Liver (tissue), 3 donors: ENCODE measurements at regions not wholly inside any gene's neighbourhood (a gene's known extent, or its start where the extent isn't known, plus 50 kb on each side); places are given as distances from the start of the nearest gene placed in this dataset.

ENCODE experiments used
- TAF1 ChIP-seq: conservative IDR thresholded peaks from 2 replicates; pipeline ENCODE4 v1.6.1; 2016; ENCODE audit warnings: antibody characterized with exemption, mild to moderate bottlenecking
- YY1 ChIP-seq: IDR thresholded peaks from 2 replicates; pipeline ENCODE4 v1.6.1; 2016; ENCODE audit warnings: antibody characterized with exemption, mild to moderate bottlenecking
- TF ChIP-seq, protein P1 (sequence below): fragments of 150-350 bp; IDR thresholded peaks from 2 replicates; pipeline ENCODE4 v1.5.1; 2017; ENCODE audit warnings: improper control_type of control experiment, low read depth, low read length; ENCODE audit not compliant: missing input control
- TF ChIP-seq, protein P2 (sequence below): IDR thresholded peaks from 2 replicates; pipeline ENCODE4 v1.6.1; 2016; ENCODE audit warnings: antibody characterized with exemption
- donor health status: healthy.
- donor health status: healthy.

- TF ChIP-seq, protein P1, sequence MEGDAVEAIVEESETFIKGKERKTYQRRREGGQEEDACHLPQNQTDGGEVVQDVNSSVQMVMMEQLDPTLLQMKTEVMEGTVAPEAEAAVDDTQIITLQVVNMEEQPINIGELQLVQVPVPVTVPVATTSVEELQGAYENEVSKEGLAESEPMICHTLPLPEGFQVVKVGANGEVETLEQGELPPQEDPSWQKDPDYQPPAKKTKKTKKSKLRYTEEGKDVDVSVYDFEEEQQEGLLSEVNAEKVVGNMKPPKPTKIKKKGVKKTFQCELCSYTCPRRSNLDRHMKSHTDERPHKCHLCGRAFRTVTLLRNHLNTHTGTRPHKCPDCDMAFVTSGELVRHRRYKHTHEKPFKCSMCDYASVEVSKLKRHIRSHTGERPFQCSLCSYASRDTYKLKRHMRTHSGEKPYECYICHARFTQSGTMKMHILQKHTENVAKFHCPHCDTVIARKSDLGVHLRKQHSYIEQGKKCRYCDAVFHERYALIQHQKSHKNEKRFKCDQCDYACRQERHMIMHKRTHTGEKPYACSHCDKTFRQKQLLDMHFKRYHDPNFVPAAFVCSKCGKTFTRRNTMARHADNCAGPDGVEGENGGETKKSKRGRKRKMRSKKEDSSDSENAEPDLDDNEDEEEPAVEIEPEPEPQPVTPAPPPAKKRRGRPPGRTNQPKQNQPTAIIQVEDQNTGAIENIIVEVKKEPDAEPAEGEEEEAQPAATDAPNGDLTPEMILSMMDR, result no peak
- TF ChIP-seq, protein P2, sequence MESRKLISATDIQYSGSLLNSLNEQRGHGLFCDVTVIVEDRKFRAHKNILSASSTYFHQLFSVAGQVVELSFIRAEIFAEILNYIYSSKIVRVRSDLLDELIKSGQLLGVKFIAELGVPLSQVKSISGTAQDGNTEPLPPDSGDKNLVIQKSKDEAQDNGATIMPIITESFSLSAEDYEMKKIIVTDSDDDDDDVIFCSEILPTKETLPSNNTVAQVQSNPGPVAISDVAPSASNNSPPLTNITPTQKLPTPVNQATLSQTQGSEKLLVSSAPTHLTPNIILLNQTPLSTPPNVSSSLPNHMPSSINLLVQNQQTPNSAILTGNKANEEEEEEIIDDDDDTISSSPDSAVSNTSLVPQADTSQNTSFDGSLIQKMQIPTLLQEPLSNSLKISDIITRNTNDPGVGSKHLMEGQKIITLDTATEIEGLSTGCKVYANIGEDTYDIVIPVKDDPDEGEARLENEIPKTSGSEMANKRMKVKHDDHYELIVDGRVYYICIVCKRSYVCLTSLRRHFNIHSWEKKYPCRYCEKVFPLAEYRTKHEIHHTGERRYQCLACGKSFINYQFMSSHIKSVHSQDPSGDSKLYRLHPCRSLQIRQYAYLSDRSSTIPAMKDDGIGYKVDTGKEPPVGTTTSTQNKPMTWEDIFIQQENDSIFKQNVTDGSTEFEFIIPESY, result no peak
- TF ChIP-seq TAF1 (no peak), YY1 (no peak)
These were observed 185.2 kb downstream of the MZT1 start for GRCh38 chr13:72542241-72542640.
